ENCODE measurements at regions not wholly inside any gene's neighbourhood (a gene's known extent, or its start where the extent isn't known, plus 50 kb on each side); places are given as distances from the start of the nearest gene placed in this dataset.

- peak; percentile 86 for TF ChIP-seq CTCF (IDR thresholded peaks at IDR 0.05; ENCODE audit: low read depth, low read length)
- no peak for TF ChIP-seq EZH2phosphoT487 (IDR thresholded peaks at IDR 0.05; ENCODE audit: low read depth)
These were observed 309.6 kb downstream of the TUSC7 start for GRCh38 chr3:117019082-117019713.

Data from OCI-LY3 (cell line).